ENCODE measurements at regions not wholly inside any gene's neighbourhood (a gene's known extent, or its start where the extent isn't known, plus 50 kb on each side); places are given as distances from the start of the nearest gene placed in this dataset.

DNA sequence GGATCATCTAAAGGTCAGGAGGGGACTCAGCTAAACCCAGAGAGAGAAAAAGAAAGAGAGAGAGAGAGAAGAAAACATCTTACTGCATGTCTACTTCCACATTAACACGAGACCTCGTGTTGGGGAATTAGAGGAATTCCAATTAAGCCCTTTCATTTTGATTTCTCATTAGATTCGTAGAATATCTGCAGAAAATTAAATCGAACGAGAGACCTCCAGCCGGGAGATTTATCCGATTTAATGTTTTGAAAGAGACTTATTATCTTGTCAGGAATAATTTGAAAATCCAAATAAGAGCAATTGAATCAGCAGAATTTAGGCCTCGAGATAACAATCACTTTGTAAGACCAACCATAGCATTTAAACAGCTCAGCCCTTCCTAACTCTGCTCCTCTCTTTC lies 175.6 kb downstream of the ABCC12 start:
- TF ChIP-seq CTCF (IDR thresholded peaks at IDR 0.05) (no peak), POLR2A (IDR thresholded peaks at IDR 0.05) (no peak)
